ENCODE measurements at regions not wholly inside any gene's neighbourhood (a gene's known extent, or its start where the extent isn't known, plus 50 kb on each side); places are given as distances from the start of the nearest gene placed in this dataset.

- TF ChIP-seq SPI1 (IDR thresholded peaks at IDR 0.05; ENCODE audit: low read depth, low read length) (no peak), POLR2A (IDR thresholded peaks at IDR 0.05; ENCODE audit: low read depth, low read length) (no peak), POLR2AphosphoS5 (IDR thresholded peaks at IDR 0.05; ENCODE audit: low read depth, low read length) (no peak)
Measured at GRCh38 chrX:150162141-150162540, 201.0 kb upstream of the MAMLD1 start.
